ENCODE measurements at regions not wholly inside any gene's neighbourhood (a gene's known extent, or its start where the extent isn't known, plus 50 kb on each side); places are given as distances from the start of the nearest gene placed in this dataset.

DNA sequence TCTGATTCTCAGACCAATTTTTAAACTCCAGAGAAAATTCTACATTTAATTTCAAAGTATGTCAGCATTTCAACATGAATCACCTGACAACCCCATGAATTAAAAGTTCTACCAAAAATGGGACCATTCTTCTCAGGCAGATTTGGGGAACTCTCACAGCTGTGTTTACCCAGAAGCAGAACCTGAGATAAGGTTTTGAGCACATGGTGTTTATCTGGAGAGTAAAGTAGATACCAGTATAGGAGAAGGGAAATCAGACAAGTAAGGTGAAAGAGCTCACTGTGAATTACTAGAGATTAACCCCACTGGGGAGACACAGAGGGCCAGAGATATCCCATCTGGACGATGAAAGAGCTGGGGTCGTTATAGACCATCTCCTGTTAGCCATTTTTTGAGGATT lies 729.1 kb downstream of the DNAH5 start:
- CTCF ChIA-PET (ENCODE audit: partially characterized antibody): no interaction called here
- H3K9ac ChIP-seq (replicated peaks in 1 of 4; ENCODE audit: extremely low read depth in 1 of 4, low read depth in 3 of 4, low read length in 3 of 4): no peak overlapping the region
- FAIRE-seq: no peak
- TF ChIP-seq BRCA1 (IDR thresholded peaks at IDR 0.05; ENCODE audit: low read depth, low read length) (no peak), FOSL1 (IDR thresholded peaks at IDR 0.05; ENCODE audit: insufficient read depth, low read depth, low read length) (no peak), CREB1 (IDR thresholded peaks at IDR 0.05) (no peak), POLR2A (IDR thresholded peaks at IDR 0.05; ENCODE audit: control extremely low read depth in 1 of 2, low read depth in 2 of 2, low read length in 2 of 2) (no peak), RNF2 (IDR thresholded peaks at IDR 0.05; ENCODE audit: borderline replicate concordance, low read depth, low read length, missing control alignments, poor library complexity, severe bottlenecking) (no peak), RAD21 (IDR thresholded peaks at IDR 0.05 in 1 of 2, conservative IDR thresholded peaks at IDR 0.05 in 1 of 2; ENCODE audit: low read depth in 2 of 2, low read length in 2 of 2) (no peak), CHD2 (IDR thresholded peaks at IDR 0.05; ENCODE audit: low read length) (no peak), CTBP2 (IDR thresholded peaks at IDR 0.05; ENCODE audit: borderline replicate concordance, insufficient read depth, insufficient read length, low read length) (no peak), EGR1 (IDR thresholded peaks at IDR 0.05; ENCODE audit: borderline replicate concordance, low read depth, low read length) (no peak), SP2 (IDR thresholded peaks at IDR 0.05; ENCODE audit: low read length) (no peak), CHD1 (IDR thresholded peaks at IDR 0.05; ENCODE audit: low read depth, low read length) (no peak), KDM5A (IDR thresholded peaks at IDR 0.05; ENCODE audit: low read length) (no peak), TEAD4 (IDR thresholded peaks at IDR 0.05; ENCODE audit: low read depth, low read length) (no peak), SIX5 (IDR thresholded peaks at IDR 0.05; ENCODE audit: low read depth, low read length) (no peak), RXRA (IDR thresholded peaks at IDR 0.05; ENCODE audit: insufficient read depth, low read depth, low read length) (no peak), TAF7 (optimal IDR thresholded peaks at IDR 0.05; ENCODE audit: borderline replicate concordance, low read depth, low read length) (no peak)

More for the DNA sequence above, 729.1 kb downstream of the DNAH5 start:
- Histone ChIP-seq H3K4me2 (ENCODE audit: insufficient read depth in 1 of 2, low read depth in 2 of 2, low read length in 2 of 2) (no peak overlapping the region), H2AFZ (ENCODE audit: low read length) (no peak overlapping the region), H3K4ac (replicated peaks; ENCODE audit: insufficient read length, low read depth, low read length) (no peak overlapping the region), H3K36me3 (ENCODE audit: control insufficient read depth in 2 of 4, insufficient read depth in 4 of 4, low read length in 3 of 4) (no peaks in the 10 kb centered on the region), H3K79me1 (ENCODE audit: low read depth, low read length) (no peaks in the 10 kb centered on the region), H3K56ac (replicated peaks; ENCODE audit: insufficient read length, low read depth, low read length) (no peak overlapping the region), H2BK120ac (replicated peaks; ENCODE audit: low read depth, low read length) (no peak overlapping the region), H3K79me2 (ENCODE audit: control insufficient read depth in 1 of 2, insufficient read depth in 2 of 2, low read length in 2 of 2) (no peaks in the 10 kb centered on the region), H3K18ac (ENCODE audit: extremely low read depth, low read length) (no peak overlapping the region), H3K27me3 (replicated peaks in 1 of 4; ENCODE audit: control insufficient read depth in 3 of 4, extremely low read depth in 1 of 4, insufficient read depth in 3 of 4, low read length in 3 of 4) (no peaks in the 10 kb centered on the region), H3K23ac (ENCODE audit: insufficient read length) (no peak overlapping the region), H2AK5ac (ENCODE audit: low read depth, low read length) (no peak overlapping the region), H3K23me2 (ENCODE audit: low read depth, low read length) (no peaks in the 10 kb centered on the region), H4K20me1 (replicated peaks in 1 of 2; ENCODE audit: control insufficient read depth in 1 of 2, insufficient read depth in 2 of 2, low read length in 2 of 2) (no peaks in the 10 kb centered on the region), H4K8ac (ENCODE audit: extremely low read depth, insufficient read depth, low read length) (no peak overlapping the region), H4K5ac (ENCODE audit: insufficient read length, low read depth, low read length) (no peak overlapping the region), H2BK5ac (ENCODE audit: low read depth, low read length) (no peak overlapping the region), H3K4me3 (ENCODE audit: extremely low read depth in 1 of 4, insufficient read depth in 2 of 4, low read depth in 3 of 4, low read length in 4 of 4) (no peak overlapping the region), H3K27ac (ENCODE audit: low read depth, low read length) (no peak overlapping the region), H2BK12ac (ENCODE audit: low read depth, low read length) (no peak overlapping the region), H4K91ac (replicated peaks; ENCODE audit: insufficient read length, low read length) (no peak overlapping the region), H3K9me3 (ENCODE audit: insufficient read depth in 2 of 2, low read depth in 1 of 2, low read length in 1 of 2) (no peaks in the 10 kb centered on the region), H3K4me1 (replicated peaks in 1 of 4; ENCODE audit: control insufficient read depth in 3 of 4, insufficient read depth in 4 of 4, low read length in 3 of 4) (no peaks in the 10 kb centered on the region), H2BK15ac (ENCODE audit: low read length) (no peak overlapping the region), H2BK20ac (ENCODE audit: low read length) (no peak overlapping the region), H3K14ac (ENCODE audit: insufficient read length) (no peak overlapping the region)
- POLR2A ChIA-PET (ENCODE audit: partially characterized antibody): no interaction called here
- 95% methylated on average over 2 of the region's 2 CpGs; no CpG with 5 or more reads in 1 of the 2 experiments for WGBS, 2 experiments (ENCODE audit: extremely low coverage in 1 of 2, insufficient coverage in 1 of 2, insufficient read length in 1 of 2, insufficient replicate concordance in 2 of 2, low coverage in 1 of 2, low lambda C conversion rate in 2 of 2, missing lambda C conversion rate in 1 of 2)
- DNase-seq (ENCODE audit: low read depth in 1 of 2, low spot score in 2 of 2): no peak

Measured in H1 (cell line).